ENCODE measurements at regions not wholly inside any gene's neighbourhood (a gene's known extent, or its start where the extent isn't known, plus 50 kb on each side); places are given as distances from the start of the nearest gene placed in this dataset.
"Not testable (repeated sequence)": the region's sequence is repeated elsewhere in the genome, so short reads cannot be mapped to it uniquely, and the experiment has no call there.

GRCh38 chr5:109630093-109630492, 59.6 kb upstream of the MAN2A1 start:
- no peak for DNase-seq (ENCODE audit: low read depth in 3 of 3)

GRCh38 chr5:109628591-109628990, 61.1 kb upstream of the MAN2A1 start:
- DNase-seq (ENCODE audit: low read depth in 3 of 3), result no peak

GRCh38 chr5:109621266-109621665, 68.5 kb upstream of the MAN2A1 start:
- not testable (repeated sequence) for DNase-seq (ENCODE audit: low read depth in 3 of 3)

GRCh38 chr5:109620651-109621050, 69.1 kb upstream of the MAN2A1 start:
- no peak for DNase-seq (ENCODE audit: low read depth in 3 of 3)

- DNase-seq (ENCODE audit: low read depth in 3 of 3), result no peak
Observed at GRCh38 chr5:109619606-109620005, 70.1 kb upstream of the MAN2A1 start.

- no peak for DNase-seq (ENCODE audit: low read depth in 3 of 3)
Observed at GRCh38 chr5:109619021-109619460, 70.7 kb upstream of the MAN2A1 start.

GRCh38 chr5:109614981-109615380, 74.7 kb upstream of the MAN2A1 start:
- DNase-seq (ENCODE audit: low read depth in 3 of 3), result no peak

- no peak for DNase-seq (ENCODE audit: low read depth in 3 of 3)
Observed at GRCh38 chr5:109614301-109614700, 75.4 kb upstream of the MAN2A1 start.

- no peak for DNase-seq (ENCODE audit: low read depth in 3 of 3)
Observed at GRCh38 chr5:109612278-109612905, 77.3 kb upstream of the MAN2A1 start.

GRCh38 chr5:109611505-109611904, 78.2 kb upstream of the MAN2A1 start:
- DNase-seq (ENCODE audit: low read depth in 3 of 3), result no peak

GRCh38 chr5:109611061-109611460, 78.7 kb upstream of the MAN2A1 start:
- DNase-seq (ENCODE audit: low read depth in 3 of 3), result no peak

GRCh38 chr5:109610581-109610980, 79.1 kb upstream of the MAN2A1 start:
- no peak for DNase-seq (ENCODE audit: low read depth in 3 of 3)

- DNase-seq (ENCODE audit: low read depth in 3 of 3), result no peak
Observed at GRCh38 chr5:109605207-109605730, 84.5 kb upstream of the MAN2A1 start.

- no peak for DNase-seq (ENCODE audit: low read depth in 3 of 3)
Observed at GRCh38 chr5:109604758-109605157, 85.0 kb upstream of the MAN2A1 start.

GRCh38 chr5:109601736-109602135, 88.0 kb upstream of the MAN2A1 start:
- no peak for DNase-seq (ENCODE audit: low read depth in 3 of 3)

- DNase-seq (ENCODE audit: low read depth in 3 of 3), result no peak
Observed at GRCh38 chr5:109597893-109598292, 91.8 kb upstream of the MAN2A1 start.

GRCh38 chr5:109594217-109594616, 95.5 kb upstream of the MAN2A1 start:
- DNase-seq (ENCODE audit: low read depth in 3 of 3), result no peak

- no peak for DNase-seq (ENCODE audit: low read depth in 3 of 3)
Observed at GRCh38 chr5:109590799-109591198, 98.9 kb upstream of the MAN2A1 start.

- no peak for DNase-seq (ENCODE audit: low read depth in 3 of 3)
Observed at GRCh38 chr5:109589986-109590385, 99.7 kb upstream of the MAN2A1 start.

- DNase-seq (ENCODE audit: low read depth in 3 of 3), result no peak
Observed at GRCh38 chr5:109589239-109589638, 100.5 kb upstream of the MAN2A1 start.

- DNase-seq (ENCODE audit: low read depth in 3 of 3), result no peak
Observed at GRCh38 chr5:109588281-109589035, 101.3 kb upstream of the MAN2A1 start.

- DNase-seq (ENCODE audit: low read depth in 3 of 3), result no peak
Observed at GRCh38 chr5:109584986-109585599, 104.6 kb upstream of the MAN2A1 start.

- DNase-seq (ENCODE audit: low read depth in 3 of 3), result no peak
Observed at GRCh38 chr5:109580225-109580624, 109.5 kb upstream of the MAN2A1 start.
